Right atrium auricular region (tissue), 2 donors: ENCODE measurements at regions not wholly inside any gene's neighbourhood (a gene's known extent, or its start where the extent isn't known, plus 50 kb on each side); places are given as distances from the start of the nearest gene placed in this dataset.

Experiments used
- DNase-seq: peaks from one replicate; pipeline ENCODE4 v3.0.0-alpha.2; 2019; ENCODE audit warnings: low spot score
- H3K27ac ChIP-seq, 2 donors: fragments of 200-600 bp; sonication (generic); 1 replicate in 1 of 2; 2 replicates in 1 of 2; pipeline ENCODE4 v1.5.1; 2016 to 2019
- H3K27me3 ChIP-seq, 2 donors: fragments of 200-600 bp; sonication (generic); one replicate each; pipeline versions ENCODE4 v1.5.1 to v1.6.0; 2017 to 2019
- H3K36me3 ChIP-seq: fragments of 200-600 bp; sonication (generic); one replicate; pipeline ENCODE4 v1.5.1; 2016
- H3K4me1 ChIP-seq, 2 donors: fragments of 200-600 bp; sonication (generic); one replicate each; pipeline versions ENCODE4 v1.5.1 to v1.6.0; 2017 to 2019
- H3K4me3 ChIP-seq, 2 donors: fragments of 200-600 bp; sonication (generic); 1 replicate in 1 of 2; 2 replicates in 1 of 2; pipeline ENCODE4 v1.5.1; 2017 to 2019; ENCODE audit warnings: mild to moderate bottlenecking in 1 of 2, moderate library complexity in 1 of 2
- H3K9me3 ChIP-seq, 2 donors: fragments of 200-600 bp; sonication (generic); one replicate each; pipeline ENCODE4 v1.5.1; 2019
- CTCF ChIP-seq, 2 donors: fragments of 200-600 bp; sonication (generic); IDR thresholded peaks; one replicate each; pipeline ENCODE4 v1.5.1; 2019; ENCODE audit warnings: antibody characterized with exemption in 2 of 2

- no peak for DNase-seq
- H3K27me3 ChIP-seq, result no peaks in the 10 kb centered on the region
- no peak for TF ChIP-seq CTCF (IDR thresholded peaks at IDR 0.05)
- no peak overlapping the region for H3K4me3 ChIP-seq
- H3K4me1 ChIP-seq, result no peaks in the 10 kb centered on the region
- H3K27ac ChIP-seq, result no peak overlapping the region
- H3K36me3 ChIP-seq, result no peaks in the 10 kb centered on the region
- no peaks in the 10 kb centered on the region for H3K9me3 ChIP-seq
Measured at GRCh38 chr10:130691776-130692175, 555.6 kb downstream of the GLRX3 start.

GRCh38 chr10:130696870-130697269, 560.7 kb downstream of the GLRX3 start:
- Histone ChIP-seq H3K36me3 (no peaks in the 10 kb centered on the region), H3K4me3 (no peak overlapping the region), H3K27me3 (no peaks in the 10 kb centered on the region), H3K27ac (no peak overlapping the region), H3K9me3 (no peaks in the 10 kb centered on the region), H3K4me1 (no peaks in the 10 kb centered on the region)
- DNase-seq, result no peak
- TF ChIP-seq CTCF (IDR thresholded peaks at IDR 0.05), result no peak

GRCh38 chr10:130707389-130707979, 571.3 kb downstream of the GLRX3 start:
- no peaks in the 10 kb centered on the region for H3K4me1 ChIP-seq
- H3K9me3 ChIP-seq, result no peaks in the 10 kb centered on the region
- no peaks in the 10 kb centered on the region for H3K27me3 ChIP-seq
- H3K27ac ChIP-seq, result no peak overlapping the region
- DNase-seq, result no peak
- H3K36me3 ChIP-seq, result no peaks in the 10 kb centered on the region
- no peak for TF ChIP-seq CTCF (IDR thresholded peaks at IDR 0.05)
- H3K4me3 ChIP-seq, result no peak overlapping the region

DNA sequence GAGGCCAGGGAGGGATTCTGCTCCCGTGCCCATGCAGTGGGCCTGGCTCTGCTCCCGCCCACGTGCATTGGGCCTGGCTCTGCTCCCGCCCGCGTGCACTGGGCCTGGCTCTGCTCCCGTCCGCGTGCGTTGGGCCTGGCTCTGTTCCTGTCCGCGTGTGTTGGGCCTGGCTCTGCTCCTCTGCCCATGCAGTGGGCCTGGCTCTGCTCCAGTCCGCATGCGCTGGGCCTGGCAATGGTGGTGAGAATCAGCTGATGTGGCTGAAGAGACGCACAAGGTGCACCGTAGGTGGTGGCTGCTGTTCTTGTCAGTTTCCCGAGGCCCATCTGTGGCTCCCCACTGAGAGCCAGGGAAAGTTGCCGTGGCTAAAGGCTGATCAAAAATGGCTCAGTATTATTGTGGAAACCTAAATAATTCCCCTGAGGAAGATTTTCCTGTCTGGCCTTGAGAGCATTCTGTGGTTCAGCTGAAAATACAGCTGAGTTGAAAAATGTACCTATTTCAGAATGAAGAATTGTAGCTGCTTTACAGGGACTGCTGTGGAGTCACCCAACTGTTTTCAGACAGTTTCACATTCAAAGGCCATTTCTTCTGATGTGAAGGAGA, 572.4 kb downstream of the GLRX3 start:
- Histone ChIP-seq H3K4me3 (no peak overlapping the region), H3K36me3 (no peaks in the 10 kb centered on the region), H3K9me3 (no peaks in the 10 kb centered on the region), H3K27me3 (no peaks in the 10 kb centered on the region), H3K27ac (no peak overlapping the region), H3K4me1 (no peaks in the 10 kb centered on the region)
- no peak for DNase-seq
- no peak for TF ChIP-seq CTCF (IDR thresholded peaks at IDR 0.05)

- Histone ChIP-seq H3K27me3 (no peaks in the 10 kb centered on the region), H3K4me3 (no peak overlapping the region), H3K9me3 (no peaks in the 10 kb centered on the region), H3K27ac (no peak overlapping the region), H3K4me1 (no peaks in the 10 kb centered on the region), H3K36me3 (no peaks in the 10 kb centered on the region)
- TF ChIP-seq CTCF (IDR thresholded peaks at IDR 0.05), result no peak
- DNase-seq, result no peak
Measured at GRCh38 chr10:130709415-130709814, 573.2 kb downstream of the GLRX3 start.

DNA sequence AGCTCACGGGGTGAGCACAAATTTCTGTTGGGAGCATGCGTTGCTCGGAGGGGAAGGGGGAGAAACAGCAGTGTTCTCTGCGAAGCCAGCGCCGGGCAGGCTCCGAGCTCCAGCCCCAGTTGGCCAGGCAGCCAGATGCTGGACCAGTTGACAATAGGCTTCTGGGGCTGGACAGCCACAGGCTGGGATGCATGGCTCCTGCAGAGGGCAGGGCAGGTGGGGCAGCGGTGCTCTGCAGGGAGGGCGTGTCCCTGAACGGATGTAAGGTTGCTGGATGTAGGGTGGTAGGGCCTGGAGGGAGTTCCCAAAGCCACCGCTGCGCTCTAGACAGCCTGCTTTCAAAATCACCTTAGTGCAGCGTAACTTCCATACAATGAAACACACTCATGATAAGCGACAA, 574.9 kb downstream of the GLRX3 start:
- Histone ChIP-seq H3K4me1 (no peaks in the 10 kb centered on the region), H3K36me3 (no peaks in the 10 kb centered on the region), H3K9me3 (no peaks in the 10 kb centered on the region), H3K27ac (no peak overlapping the region), H3K27me3 (no peaks in the 10 kb centered on the region), H3K4me3 (no peak overlapping the region)
- no peak for TF ChIP-seq CTCF (IDR thresholded peaks at IDR 0.05)
- DNase-seq, result no peak
